ENCODE measurements at regions not wholly inside any gene's neighbourhood (a gene's known extent, or its start where the extent isn't known, plus 50 kb on each side); places are given as distances from the start of the nearest gene placed in this dataset.

DNA sequence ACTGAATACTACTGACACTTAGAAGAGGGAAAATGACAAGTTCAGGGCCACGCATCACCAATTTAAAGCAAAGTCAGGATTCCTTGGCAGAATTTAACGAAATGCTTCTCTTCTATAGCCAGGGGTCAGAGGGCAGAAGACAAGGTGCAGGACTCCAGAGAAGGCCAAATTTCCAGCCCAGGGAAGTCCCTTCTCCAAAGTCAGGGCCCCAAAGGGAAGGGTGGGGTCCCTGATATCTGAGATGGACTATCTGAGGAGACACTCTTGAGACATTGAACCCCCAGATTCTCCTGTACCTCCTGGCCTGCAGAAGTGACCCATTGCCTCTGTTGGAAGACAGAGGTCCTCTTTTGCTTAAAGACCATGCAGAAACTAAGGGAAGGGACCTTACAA, 91.2 kb downstream of the RPS6KA4 start:
- TF ChIP-seq, protein P1, sequence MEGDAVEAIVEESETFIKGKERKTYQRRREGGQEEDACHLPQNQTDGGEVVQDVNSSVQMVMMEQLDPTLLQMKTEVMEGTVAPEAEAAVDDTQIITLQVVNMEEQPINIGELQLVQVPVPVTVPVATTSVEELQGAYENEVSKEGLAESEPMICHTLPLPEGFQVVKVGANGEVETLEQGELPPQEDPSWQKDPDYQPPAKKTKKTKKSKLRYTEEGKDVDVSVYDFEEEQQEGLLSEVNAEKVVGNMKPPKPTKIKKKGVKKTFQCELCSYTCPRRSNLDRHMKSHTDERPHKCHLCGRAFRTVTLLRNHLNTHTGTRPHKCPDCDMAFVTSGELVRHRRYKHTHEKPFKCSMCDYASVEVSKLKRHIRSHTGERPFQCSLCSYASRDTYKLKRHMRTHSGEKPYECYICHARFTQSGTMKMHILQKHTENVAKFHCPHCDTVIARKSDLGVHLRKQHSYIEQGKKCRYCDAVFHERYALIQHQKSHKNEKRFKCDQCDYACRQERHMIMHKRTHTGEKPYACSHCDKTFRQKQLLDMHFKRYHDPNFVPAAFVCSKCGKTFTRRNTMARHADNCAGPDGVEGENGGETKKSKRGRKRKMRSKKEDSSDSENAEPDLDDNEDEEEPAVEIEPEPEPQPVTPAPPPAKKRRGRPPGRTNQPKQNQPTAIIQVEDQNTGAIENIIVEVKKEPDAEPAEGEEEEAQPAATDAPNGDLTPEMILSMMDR (IDR thresholded peaks at IDR 0.05), result no peak
- no peak for TF ChIP-seq POLR2A (IDR thresholded peaks at IDR 0.05)

All from lower leg skin (tissue), 3 donors.